HG03280 (cell line): ENCODE measurements at regions not wholly inside any gene's neighbourhood (a gene's known extent, or its start where the extent isn't known, plus 50 kb on each side); places are given as distances from the start of the nearest gene placed in this dataset.
"Not testable (repeated sequence)": the region's sequence is repeated elsewhere in the genome, so short reads cannot be mapped to it uniquely, and the experiment has no call there.

Source experiments
- ATAC-seq: cut with Tn5 transposase; IDR thresholded peaks from one replicate; pipeline ENCODE4 v1.9.1; 2021; ENCODE audit warnings: mild to moderate bottlenecking, moderate library complexity; ENCODE audit not compliant: unreplicated experiment

GRCh38 chr1:90314533-90314932 is 319.6 kb downstream of the ZNF326 start:
- no peak for ATAC-seq

- ATAC-seq, result no peak
Measured at GRCh38 chr1:90313778-90314177, 318.9 kb downstream of the ZNF326 start.

- ATAC-seq, result no peak
Measured at GRCh38 chr1:90309806-90310205, 314.9 kb downstream of the ZNF326 start.

- no peak for ATAC-seq
Measured at GRCh38 chr1:90308421-90308820, 313.5 kb downstream of the ZNF326 start.

- ATAC-seq, result no peak
Measured at GRCh38 chr1:90305577-90305976, 310.7 kb downstream of the ZNF326 start.

GRCh38 chr1:90296327-90296726 is 301.4 kb downstream of the ZNF326 start:
- ATAC-seq, result no peak

- no peak for ATAC-seq
Measured at GRCh38 chr1:90295534-90295933, 300.6 kb downstream of the ZNF326 start.

GRCh38 chr1:90291431-90292216 is 296.7 kb downstream of the ZNF326 start:
- no peak for ATAC-seq

- no peak for ATAC-seq
Measured at GRCh38 chr1:90282811-90283210, 287.9 kb downstream of the ZNF326 start.

GRCh38 chr1:90281886-90282285 is 287.0 kb downstream of the ZNF326 start:
- ATAC-seq, result not testable (repeated sequence)

GRCh38 chr1:90277270-90277669 is 282.4 kb downstream of the ZNF326 start:
- ATAC-seq, result no peak

- no peak for ATAC-seq
Measured at GRCh38 chr1:90274376-90274775, 279.5 kb downstream of the ZNF326 start.

GRCh38 chr1:90273241-90273774 is 278.4 kb downstream of the ZNF326 start:
- no peak for ATAC-seq

- no peak for ATAC-seq
Measured at GRCh38 chr1:90262791-90263190, 267.9 kb downstream of the ZNF326 start.

GRCh38 chr1:90262286-90262685 is 267.4 kb downstream of the ZNF326 start:
- no peak for ATAC-seq

- no peak for ATAC-seq
Measured at GRCh38 chr1:90246069-90246468, 251.2 kb downstream of the ZNF326 start.

- ATAC-seq, result no peak
Measured at GRCh38 chr1:90236493-90236892, 241.6 kb downstream of the ZNF326 start.

GRCh38 chr1:90223401-90223800 is 228.5 kb downstream of the ZNF326 start:
- no peak for ATAC-seq

- ATAC-seq, result no peak
Measured at GRCh38 chr1:90220941-90221693, 226.2 kb downstream of the ZNF326 start.

- no peak for ATAC-seq
Measured at GRCh38 chr1:90220496-90220895, 225.6 kb downstream of the ZNF326 start.

GRCh38 chr1:90219166-90219871 is 224.4 kb downstream of the ZNF326 start:
- not testable (repeated sequence) for ATAC-seq
